ENCODE measurements at regions not wholly inside any gene's neighbourhood (a gene's known extent, or its start where the extent isn't known, plus 50 kb on each side); places are given as distances from the start of the nearest gene placed in this dataset.

DNA sequence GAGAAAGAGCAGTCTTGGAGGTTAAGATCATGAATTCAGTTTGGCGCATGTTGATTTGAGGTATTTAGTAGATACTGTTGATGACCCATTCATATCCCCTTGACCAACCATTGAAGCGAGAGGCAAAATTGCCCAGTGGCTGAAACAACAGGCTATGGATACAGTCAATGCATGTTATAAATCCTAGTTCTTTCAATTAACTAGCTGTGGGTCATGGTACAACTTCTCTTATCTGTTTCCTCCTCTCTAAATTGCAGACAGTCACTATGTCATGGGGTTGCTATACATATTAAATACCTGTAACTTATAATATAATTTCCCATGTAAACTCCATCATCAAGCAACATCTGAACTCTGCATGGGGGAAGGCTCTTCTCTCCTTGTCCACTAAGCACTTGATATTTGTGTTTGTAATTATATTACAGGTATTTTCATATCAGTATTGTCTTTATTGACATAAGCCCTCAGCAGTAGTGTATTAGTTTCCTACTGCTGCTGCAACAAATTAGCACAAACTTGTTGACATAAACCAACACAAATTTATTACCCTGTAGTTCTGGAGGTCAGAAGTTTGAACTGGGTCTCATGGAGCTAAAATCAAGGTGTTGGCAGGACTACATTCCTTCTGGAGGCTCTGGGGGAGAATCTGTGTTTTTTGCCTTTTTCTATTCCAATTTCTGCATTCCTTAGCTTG lies 61.7 kb upstream of the ACTR3 start:
- ChIA-PET CTCF (interaction anchor here (1.0 to 1.2 kb wide), 2 partner anchors 10 kb away, joined by 3 read pairs; no protein-coding TSS in a partner anchor), POLR2A (ENCODE audit: unreplicated experiment) (no interaction called here)
- no peak for TF ChIP-seq MXI1 (IDR thresholded peaks at IDR 0.05; ENCODE audit: borderline replicate concordance, low read depth, low read length)
- no peak for TF ChIP-seq BHLHE40 (IDR thresholded peaks at IDR 0.05; ENCODE audit: low read depth, low read length)
- TF ChIP-seq, protein P1, sequence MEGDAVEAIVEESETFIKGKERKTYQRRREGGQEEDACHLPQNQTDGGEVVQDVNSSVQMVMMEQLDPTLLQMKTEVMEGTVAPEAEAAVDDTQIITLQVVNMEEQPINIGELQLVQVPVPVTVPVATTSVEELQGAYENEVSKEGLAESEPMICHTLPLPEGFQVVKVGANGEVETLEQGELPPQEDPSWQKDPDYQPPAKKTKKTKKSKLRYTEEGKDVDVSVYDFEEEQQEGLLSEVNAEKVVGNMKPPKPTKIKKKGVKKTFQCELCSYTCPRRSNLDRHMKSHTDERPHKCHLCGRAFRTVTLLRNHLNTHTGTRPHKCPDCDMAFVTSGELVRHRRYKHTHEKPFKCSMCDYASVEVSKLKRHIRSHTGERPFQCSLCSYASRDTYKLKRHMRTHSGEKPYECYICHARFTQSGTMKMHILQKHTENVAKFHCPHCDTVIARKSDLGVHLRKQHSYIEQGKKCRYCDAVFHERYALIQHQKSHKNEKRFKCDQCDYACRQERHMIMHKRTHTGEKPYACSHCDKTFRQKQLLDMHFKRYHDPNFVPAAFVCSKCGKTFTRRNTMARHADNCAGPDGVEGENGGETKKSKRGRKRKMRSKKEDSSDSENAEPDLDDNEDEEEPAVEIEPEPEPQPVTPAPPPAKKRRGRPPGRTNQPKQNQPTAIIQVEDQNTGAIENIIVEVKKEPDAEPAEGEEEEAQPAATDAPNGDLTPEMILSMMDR (conservative IDR thresholded peaks at IDR 0.05; ENCODE audit: low read depth, low read length) = no peak
- no peak for TF ChIP-seq SMC3 (IDR thresholded peaks at IDR 0.05; ENCODE audit: low read depth, low read length)
- TF ChIP-seq MAZ (IDR thresholded peaks at IDR 0.05; ENCODE audit: borderline replicate concordance, low read depth, low read length) = no peak
- no peak for TF ChIP-seq CEBPB (IDR thresholded peaks at IDR 0.05; ENCODE audit: low read depth, low read length)
- no peak for TF ChIP-seq RAD21 (IDR thresholded peaks at IDR 0.05; ENCODE audit: low read length)
- TF ChIP-seq, protein P2, sequence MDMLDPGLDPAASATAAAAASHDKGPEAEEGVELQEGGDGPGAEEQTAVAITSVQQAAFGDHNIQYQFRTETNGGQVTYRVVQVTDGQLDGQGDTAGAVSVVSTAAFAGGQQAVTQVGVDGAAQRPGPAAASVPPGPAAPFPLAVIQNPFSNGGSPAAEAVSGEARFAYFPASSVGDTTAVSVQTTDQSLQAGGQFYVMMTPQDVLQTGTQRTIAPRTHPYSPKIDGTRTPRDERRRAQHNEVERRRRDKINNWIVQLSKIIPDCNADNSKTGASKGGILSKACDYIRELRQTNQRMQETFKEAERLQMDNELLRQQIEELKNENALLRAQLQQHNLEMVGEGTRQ (IDR thresholded peaks at IDR 0.05; ENCODE audit: low read depth, low read length) = no peak
- no peak for TF ChIP-seq RFX5 (IDR thresholded peaks at IDR 0.05; ENCODE audit: low read depth, low read length)
- TF ChIP-seq, protein P3, sequence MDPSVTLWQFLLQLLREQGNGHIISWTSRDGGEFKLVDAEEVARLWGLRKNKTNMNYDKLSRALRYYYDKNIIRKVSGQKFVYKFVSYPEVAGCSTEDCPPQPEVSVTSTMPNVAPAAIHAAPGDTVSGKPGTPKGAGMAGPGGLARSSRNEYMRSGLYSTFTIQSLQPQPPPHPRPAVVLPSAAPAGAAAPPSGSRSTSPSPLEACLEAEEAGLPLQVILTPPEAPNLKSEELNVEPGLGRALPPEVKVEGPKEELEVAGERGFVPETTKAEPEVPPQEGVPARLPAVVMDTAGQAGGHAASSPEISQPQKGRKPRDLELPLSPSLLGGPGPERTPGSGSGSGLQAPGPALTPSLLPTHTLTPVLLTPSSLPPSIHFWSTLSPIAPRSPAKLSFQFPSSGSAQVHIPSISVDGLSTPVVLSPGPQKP (IDR thresholded peaks at IDR 0.05; ENCODE audit: borderline replicate concordance, low read depth, low read length) = no peak
- no peak for TF ChIP-seq CHD1 (IDR thresholded peaks at IDR 0.05; ENCODE audit: low read depth, low read length)
- no peak for TF ChIP-seq MAFK (IDR thresholded peaks at IDR 0.05; ENCODE audit: low read depth, low read length)
- no peak for TF ChIP-seq FOS (IDR thresholded peaks at IDR 0.05; ENCODE audit: low read depth, low read length)
- TF ChIP-seq RCOR1 (IDR thresholded peaks at IDR 0.05; ENCODE audit: insufficient replicate concordance, low read length) = no peak
- no peak for TF ChIP-seq NFE2L2 (IDR thresholded peaks at IDR 0.05; ENCODE audit: low read depth, low read length)
- TF ChIP-seq POLR2A (IDR thresholded peaks at IDR 0.05; ENCODE audit: low read depth, low read length) = no peak
- no peak overlapping the region for H3K56ac ChIP-seq (ENCODE audit: extremely low read depth, insufficient read depth, low read length)
- no peak overlapping the region for H3K4ac ChIP-seq (ENCODE audit: low read depth, low read length)
- dilution Hi-C loops (cut with HindIII; ENCODE audit: low sequenced_read_pairs, unreplicated experiment) (no loop called here), in situ Hi-C loops (cut with MboI; ENCODE audit: low sequenced_read_pairs) (no loop called here), intact Hi-C loops (cut with micrococcal nuclease) (no loop called here)
- no peaks in the 10 kb centered on the region for H4K20me1 ChIP-seq (ENCODE audit: insufficient read depth, low read length)
- no peak overlapping the region for H2BK120ac ChIP-seq (ENCODE audit: low read depth, low read length)
- no peaks in the 10 kb centered on the region for H3K36me3 ChIP-seq (ENCODE audit: control insufficient read depth, insufficient read depth, low read length)
- H2AK9ac ChIP-seq (replicated peaks; ENCODE audit: low read depth, low read length, poor library complexity) = no peak overlapping the region
- no peak overlapping the region for H2BK15ac ChIP-seq (ENCODE audit: low read depth, low read length)
- no peak overlapping the region for H4K5ac ChIP-seq (ENCODE audit: low read depth, low read length)
- no peaks in the 10 kb centered on the region for H3K79me1 ChIP-seq (ENCODE audit: low read depth in 1 of 2, low read length in 2 of 2)
- no peak overlapping the region for H3K23ac ChIP-seq (ENCODE audit: low read depth, low read length)
- H3K4me2 ChIP-seq (ENCODE audit: low read depth, low read length) = no peak overlapping the region
- ATAC-seq (ENCODE audit: low read depth) = no peak
- no peak for DNase-seq
- H4K91ac ChIP-seq (ENCODE audit: insufficient read depth, low read depth, low read length) = no peak overlapping the region
- no peak overlapping the region for H4K8ac ChIP-seq (ENCODE audit: low read depth in 2 of 2, low read length in 2 of 2)
- H2BK5ac ChIP-seq (ENCODE audit: low read depth, low read length, poor library complexity, severe bottlenecking) = no peak overlapping the region
- 83% methylated on average over 1 of the region's 2 CpGs; no CpG with 5 or more reads in 1 of the 2 experiments for WGBS, 2 experiments (ENCODE audit: extremely low coverage in 2 of 2, insufficient read length in 1 of 2)
- H3K27ac ChIP-seq (ENCODE audit: insufficient read depth, low read length) = no peak overlapping the region
- no TSS peak for BruUV-seq (replicated peaks)
- H3K9me1 ChIP-seq (ENCODE audit: insufficient read depth, low read length) = 0 out of 2 replicates have a peak, but pooled peaks cover 3% of the 10 kb centered on the region
- no peak overlapping the region for H3K9ac ChIP-seq (ENCODE audit: low read depth, low read length)
- no peak overlapping the region for H2BK20ac ChIP-seq (ENCODE audit: low read depth, low read length)
- no peak overlapping the region for H3K18ac ChIP-seq (ENCODE audit: low read depth, low read length)
- H3K4me1 ChIP-seq (ENCODE audit: control insufficient read depth, insufficient read depth, low read length) = peaks cover 2% of the 10 kb centered on the region; the same call in 1 of the 2 replicates
- H2AK5ac ChIP-seq (ENCODE audit: low read depth, low read length) = no peak overlapping the region
- no peak overlapping the region for H3K4me3 ChIP-seq (ENCODE audit: insufficient read depth, low read depth, low read length)
- no peak overlapping the region for H2AFZ ChIP-seq (replicated peaks; ENCODE audit: low read length, poor library complexity)
- H3K14ac ChIP-seq (replicated peaks; ENCODE audit: low read depth, low read length) = no peak overlapping the region
- H3K9me3 ChIP-seq (ENCODE audit: control insufficient read depth, insufficient read depth, low read length) = no peaks in the 10 kb centered on the region
- no peaks in the 10 kb centered on the region for H3K27me3 ChIP-seq (ENCODE audit: control insufficient read depth, insufficient read depth, low read length)
